ENCODE measurements at regions not wholly inside any gene's neighbourhood (a gene's known extent, or its start where the extent isn't known, plus 50 kb on each side); places are given as distances from the start of the nearest gene placed in this dataset.
A peak's percentile ranks its signal among the peaks of the same experiment; 100 is the strongest.

DNA sequence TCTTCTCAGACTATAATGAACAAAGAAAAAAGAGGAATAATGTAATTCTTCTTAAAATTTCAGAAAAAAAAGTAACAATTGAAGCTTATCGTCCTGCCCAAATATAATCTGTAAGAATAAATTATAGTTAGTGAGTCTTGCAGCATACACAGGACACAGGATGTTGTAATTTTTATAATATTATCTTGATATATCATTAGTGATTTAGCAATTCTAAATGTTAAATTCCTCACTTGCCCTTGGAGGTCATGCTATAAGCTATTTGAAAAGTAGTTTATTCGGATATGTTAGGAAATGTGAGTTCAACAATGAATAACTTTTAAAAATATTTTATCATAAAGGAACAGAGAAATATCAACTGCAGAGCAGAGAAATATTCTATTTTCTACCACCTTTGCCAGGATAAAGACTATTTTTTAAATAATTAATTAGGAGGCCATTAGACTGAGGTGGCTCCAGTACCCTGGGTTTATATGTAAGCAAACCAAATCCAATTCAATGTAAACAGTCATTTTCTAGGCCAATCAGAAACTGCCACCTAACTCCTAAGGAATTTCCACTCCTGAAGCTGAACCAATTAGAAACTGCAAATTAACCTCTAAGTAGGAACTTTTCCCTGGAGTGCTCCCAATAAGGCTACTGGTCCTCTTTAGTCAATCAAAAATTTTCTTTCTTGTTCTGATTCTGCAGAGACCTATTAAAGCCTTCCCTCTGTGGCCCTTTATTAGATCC is 1109.3 kb downstream of the ROBO2 start:
- no peak overlapping the region for H3K4me3 ChIP-seq (ENCODE audit: low read length)
- TF ChIP-seq, protein P1, sequence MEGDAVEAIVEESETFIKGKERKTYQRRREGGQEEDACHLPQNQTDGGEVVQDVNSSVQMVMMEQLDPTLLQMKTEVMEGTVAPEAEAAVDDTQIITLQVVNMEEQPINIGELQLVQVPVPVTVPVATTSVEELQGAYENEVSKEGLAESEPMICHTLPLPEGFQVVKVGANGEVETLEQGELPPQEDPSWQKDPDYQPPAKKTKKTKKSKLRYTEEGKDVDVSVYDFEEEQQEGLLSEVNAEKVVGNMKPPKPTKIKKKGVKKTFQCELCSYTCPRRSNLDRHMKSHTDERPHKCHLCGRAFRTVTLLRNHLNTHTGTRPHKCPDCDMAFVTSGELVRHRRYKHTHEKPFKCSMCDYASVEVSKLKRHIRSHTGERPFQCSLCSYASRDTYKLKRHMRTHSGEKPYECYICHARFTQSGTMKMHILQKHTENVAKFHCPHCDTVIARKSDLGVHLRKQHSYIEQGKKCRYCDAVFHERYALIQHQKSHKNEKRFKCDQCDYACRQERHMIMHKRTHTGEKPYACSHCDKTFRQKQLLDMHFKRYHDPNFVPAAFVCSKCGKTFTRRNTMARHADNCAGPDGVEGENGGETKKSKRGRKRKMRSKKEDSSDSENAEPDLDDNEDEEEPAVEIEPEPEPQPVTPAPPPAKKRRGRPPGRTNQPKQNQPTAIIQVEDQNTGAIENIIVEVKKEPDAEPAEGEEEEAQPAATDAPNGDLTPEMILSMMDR (conservative IDR thresholded peaks at IDR 0.05; ENCODE audit: low read depth, low read length) = no peak
- DNase-seq (ENCODE audit: low read depth) = no peak

DNA sequence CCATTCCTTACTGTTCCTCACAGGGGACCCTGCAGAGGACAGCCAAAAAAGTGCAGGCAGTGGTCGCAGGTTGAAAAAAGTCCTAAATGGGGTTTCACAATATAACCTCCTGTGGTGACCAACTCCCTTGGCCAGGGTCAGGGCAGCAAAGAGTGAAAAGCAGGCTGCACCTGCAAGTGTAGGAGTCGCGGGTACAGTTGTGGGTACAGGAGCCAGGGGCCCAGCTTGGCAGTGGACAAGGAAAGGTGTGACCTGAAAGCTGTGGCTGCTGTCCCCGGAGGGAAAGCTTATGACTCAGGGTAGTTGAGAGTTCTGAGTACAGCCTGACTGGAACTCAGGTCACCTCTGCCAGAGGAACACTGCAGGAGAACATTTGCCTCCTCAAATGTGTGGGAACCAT is 1114.1 kb downstream of the ROBO2 start:
- no peak overlapping the region for H3K4me3 ChIP-seq (ENCODE audit: low read length)
- TF ChIP-seq, protein P1 (conservative IDR thresholded peaks at IDR 0.05; ENCODE audit: low read depth, low read length) = no peak
- DNase-seq (ENCODE audit: low read depth) = no peak

DNA sequence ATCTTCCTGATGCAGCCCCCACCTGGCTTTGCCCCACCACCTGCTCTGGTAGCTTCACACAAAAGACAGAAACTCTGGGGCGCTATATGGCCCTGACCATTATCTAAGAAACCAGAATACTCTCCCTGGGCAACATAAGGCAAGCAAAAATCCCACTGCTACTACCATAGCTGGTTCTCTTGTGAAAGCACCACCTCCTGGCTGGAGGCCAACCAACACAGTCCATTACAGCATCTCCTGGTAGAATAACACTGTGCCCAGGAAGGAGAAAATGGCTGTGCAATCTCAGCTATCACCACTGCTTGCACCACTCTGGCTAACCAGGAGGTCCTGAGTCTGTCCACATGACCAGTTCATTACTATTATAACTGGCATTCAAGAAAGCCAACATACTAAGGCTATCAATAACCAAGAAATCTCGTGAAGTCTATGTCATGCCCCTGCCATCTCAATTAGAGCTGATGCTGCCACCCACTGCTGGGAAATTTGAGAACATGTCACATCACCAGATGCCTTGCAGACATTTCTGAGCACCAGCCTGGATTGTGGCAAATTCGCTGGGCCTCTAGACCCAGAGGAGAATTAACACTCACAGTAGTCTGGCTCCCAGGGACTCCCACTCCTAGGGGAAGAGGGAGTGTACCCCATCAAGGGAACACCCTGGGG is 1114.8 kb downstream of the ROBO2 start:
- no peak overlapping the region for H3K4me3 ChIP-seq (ENCODE audit: low read length)
- no peak for DNase-seq (ENCODE audit: low read depth)
- TF ChIP-seq, protein P1 (conservative IDR thresholded peaks at IDR 0.05; ENCODE audit: low read depth, low read length) = no peak

DNA sequence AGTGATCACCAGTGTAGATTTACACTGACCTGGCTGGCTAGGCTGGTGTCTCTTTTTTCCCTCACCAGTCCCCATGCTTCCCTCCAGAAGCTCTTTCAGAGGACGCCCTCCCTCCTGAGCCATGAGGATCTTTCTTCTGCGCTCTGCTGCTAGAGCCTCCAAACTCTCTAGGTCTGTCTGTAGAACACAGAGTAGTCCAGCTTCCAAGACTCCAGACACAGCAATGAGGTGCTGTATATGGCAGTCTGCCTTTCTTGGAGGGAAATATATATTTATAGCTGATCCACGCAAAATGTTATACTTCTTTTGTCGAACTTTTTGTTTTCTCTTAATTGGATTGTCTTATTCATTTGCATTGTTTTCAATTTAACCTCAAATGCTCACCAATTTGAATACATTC is 1121.8 kb downstream of the ROBO2 start:
- DNase-seq (ENCODE audit: low read depth) = no peak
- TF ChIP-seq, protein P1 (conservative IDR thresholded peaks at IDR 0.05; ENCODE audit: low read depth, low read length) = no peak
- H3K4me3 ChIP-seq (ENCODE audit: low read length) = no peak overlapping the region

DNA sequence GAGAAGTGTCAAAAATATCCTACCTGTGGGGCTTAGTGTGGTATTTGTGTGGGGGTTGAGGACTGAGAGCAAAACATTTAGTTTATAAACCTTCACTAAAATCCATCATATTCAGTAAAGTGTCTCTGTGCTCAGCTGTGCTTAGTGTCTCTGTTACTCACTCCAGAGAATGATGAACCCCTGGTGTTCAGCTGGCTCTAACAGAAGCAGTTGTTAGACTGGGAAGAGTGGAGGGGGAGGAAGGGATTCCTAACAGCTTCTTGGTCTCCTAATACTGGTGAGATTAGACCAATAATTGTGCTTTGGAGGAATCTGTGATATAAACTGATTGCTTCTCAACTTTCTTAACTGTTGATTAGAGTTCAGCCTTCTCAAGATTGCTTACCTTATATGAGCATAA is 1123.5 kb downstream of the ROBO2 start:
- DNase-seq (ENCODE audit: low read depth) = no peak
- TF ChIP-seq, protein P1 (conservative IDR thresholded peaks at IDR 0.05; ENCODE audit: low read depth, low read length) = no peak

DNA sequence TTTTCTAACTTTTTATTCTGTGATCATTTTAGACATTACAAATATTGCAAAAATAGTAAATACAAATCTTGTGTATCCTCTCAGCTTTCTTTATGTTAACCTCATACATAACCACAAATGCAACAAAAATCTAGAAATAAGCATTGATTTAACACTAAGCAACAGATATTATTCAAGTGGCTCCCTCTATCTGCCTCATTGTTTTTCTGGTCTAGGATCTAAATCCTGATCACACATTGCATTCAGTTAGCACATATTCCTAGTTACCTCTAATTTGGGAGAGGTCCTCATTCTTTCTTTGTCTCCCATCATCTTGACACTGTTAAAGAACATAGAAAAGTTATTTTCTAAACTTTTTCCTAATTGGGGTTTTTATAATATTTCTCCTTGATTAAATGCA is 1126.0 kb downstream of the ROBO2 start:
- DNase-seq (ENCODE audit: low read depth) = no peak

More for the DNA sequence above, 1123.5 kb downstream of the ROBO2 start:
- no peak overlapping the region for H3K4me3 ChIP-seq (ENCODE audit: low read length)

More for the DNA sequence above, 1126.0 kb downstream of the ROBO2 start:
- TF ChIP-seq, protein P1 (conservative IDR thresholded peaks at IDR 0.05; ENCODE audit: low read depth, low read length) = peak; percentile 30
- no peak overlapping the region for H3K4me3 ChIP-seq (ENCODE audit: low read length)

Measured in retinal pigment epithelial cell (primary cell).